ENCODE measurements at regions not wholly inside any gene's neighbourhood (a gene's known extent, or its start where the extent isn't known, plus 50 kb on each side); places are given as distances from the start of the nearest gene placed in this dataset.

- TF ChIP-seq JUNB (IDR thresholded peaks at IDR 0.05), result no peak
- TF ChIP-seq, protein P1, sequence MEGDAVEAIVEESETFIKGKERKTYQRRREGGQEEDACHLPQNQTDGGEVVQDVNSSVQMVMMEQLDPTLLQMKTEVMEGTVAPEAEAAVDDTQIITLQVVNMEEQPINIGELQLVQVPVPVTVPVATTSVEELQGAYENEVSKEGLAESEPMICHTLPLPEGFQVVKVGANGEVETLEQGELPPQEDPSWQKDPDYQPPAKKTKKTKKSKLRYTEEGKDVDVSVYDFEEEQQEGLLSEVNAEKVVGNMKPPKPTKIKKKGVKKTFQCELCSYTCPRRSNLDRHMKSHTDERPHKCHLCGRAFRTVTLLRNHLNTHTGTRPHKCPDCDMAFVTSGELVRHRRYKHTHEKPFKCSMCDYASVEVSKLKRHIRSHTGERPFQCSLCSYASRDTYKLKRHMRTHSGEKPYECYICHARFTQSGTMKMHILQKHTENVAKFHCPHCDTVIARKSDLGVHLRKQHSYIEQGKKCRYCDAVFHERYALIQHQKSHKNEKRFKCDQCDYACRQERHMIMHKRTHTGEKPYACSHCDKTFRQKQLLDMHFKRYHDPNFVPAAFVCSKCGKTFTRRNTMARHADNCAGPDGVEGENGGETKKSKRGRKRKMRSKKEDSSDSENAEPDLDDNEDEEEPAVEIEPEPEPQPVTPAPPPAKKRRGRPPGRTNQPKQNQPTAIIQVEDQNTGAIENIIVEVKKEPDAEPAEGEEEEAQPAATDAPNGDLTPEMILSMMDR (IDR thresholded peaks at IDR 0.05), result no peak
- TF ChIP-seq, protein P2, sequence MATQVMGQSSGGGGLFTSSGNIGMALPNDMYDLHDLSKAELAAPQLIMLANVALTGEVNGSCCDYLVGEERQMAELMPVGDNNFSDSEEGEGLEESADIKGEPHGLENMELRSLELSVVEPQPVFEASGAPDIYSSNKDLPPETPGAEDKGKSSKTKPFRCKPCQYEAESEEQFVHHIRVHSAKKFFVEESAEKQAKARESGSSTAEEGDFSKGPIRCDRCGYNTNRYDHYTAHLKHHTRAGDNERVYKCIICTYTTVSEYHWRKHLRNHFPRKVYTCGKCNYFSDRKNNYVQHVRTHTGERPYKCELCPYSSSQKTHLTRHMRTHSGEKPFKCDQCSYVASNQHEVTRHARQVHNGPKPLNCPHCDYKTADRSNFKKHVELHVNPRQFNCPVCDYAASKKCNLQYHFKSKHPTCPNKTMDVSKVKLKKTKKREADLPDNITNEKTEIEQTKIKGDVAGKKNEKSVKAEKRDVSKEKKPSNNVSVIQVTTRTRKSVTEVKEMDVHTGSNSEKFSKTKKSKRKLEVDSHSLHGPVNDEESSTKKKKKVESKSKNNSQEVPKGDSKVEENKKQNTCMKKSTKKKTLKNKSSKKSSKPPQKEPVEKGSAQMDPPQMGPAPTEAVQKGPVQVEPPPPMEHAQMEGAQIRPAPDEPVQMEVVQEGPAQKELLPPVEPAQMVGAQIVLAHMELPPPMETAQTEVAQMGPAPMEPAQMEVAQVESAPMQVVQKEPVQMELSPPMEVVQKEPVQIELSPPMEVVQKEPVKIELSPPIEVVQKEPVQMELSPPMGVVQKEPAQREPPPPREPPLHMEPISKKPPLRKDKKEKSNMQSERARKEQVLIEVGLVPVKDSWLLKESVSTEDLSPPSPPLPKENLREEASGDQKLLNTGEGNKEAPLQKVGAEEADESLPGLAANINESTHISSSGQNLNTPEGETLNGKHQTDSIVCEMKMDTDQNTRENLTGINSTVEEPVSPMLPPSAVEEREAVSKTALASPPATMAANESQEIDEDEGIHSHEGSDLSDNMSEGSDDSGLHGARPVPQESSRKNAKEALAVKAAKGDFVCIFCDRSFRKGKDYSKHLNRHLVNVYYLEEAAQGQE (IDR thresholded peaks at IDR 0.05), result no peak
- no peak for TF ChIP-seq EP300 (IDR thresholded peaks at IDR 0.05)
- no peak for TF ChIP-seq CHD2 (IDR thresholded peaks at IDR 0.05; ENCODE audit: low read length, partially characterized antibody)
- no peak for TF ChIP-seq RAD21 (conservative IDR thresholded peaks at IDR 0.05 in 1 of 2, IDR thresholded peaks at IDR 0.05 in 1 of 2)
- TF ChIP-seq MAX (IDR thresholded peaks at IDR 0.05), result no peak
- no peak for TF ChIP-seq USF2 (IDR thresholded peaks at IDR 0.05)
- no peak for TF ChIP-seq POLR2A (IDR thresholded peaks at IDR 0.05; ENCODE audit: low read length)
Measured at GRCh38 chr5:145129797-145130196, 705.3 kb downstream of the PRELID2 start.

Data from A549 (cell line).